GM19372 (cell line): ENCODE measurements at regions not wholly inside any gene's neighbourhood (a gene's known extent, or its start where the extent isn't known, plus 50 kb on each side); places are given as distances from the start of the nearest gene placed in this dataset.
A peak's percentile ranks its signal among the peaks of the same experiment; 100 is the strongest.

ENCODE experiments used
- ATAC-seq: cut with Tn5 transposase; IDR thresholded peaks from one replicate; pipeline ENCODE4 v1.9.1; 2021; ENCODE audit warnings: mild to moderate bottlenecking, low read depth, moderate library complexity; ENCODE audit not compliant: unreplicated experiment

GRCh38 chr4:23219779-23220408 lies 527.2 kb downstream of the GBA3 start:
- no peak for ATAC-seq

GRCh38 chr4:23213198-23213597 lies 520.5 kb downstream of the GBA3 start:
- ATAC-seq = no peak

GRCh38 chr4:23212558-23212957 lies 519.8 kb downstream of the GBA3 start:
- no peak for ATAC-seq

- no peak for ATAC-seq
Measured at GRCh38 chr4:23207059-23207458, 514.3 kb downstream of the GBA3 start.

GRCh38 chr4:23202712-23203247 lies 510.0 kb downstream of the GBA3 start:
- no peak for ATAC-seq

- no peak for ATAC-seq
Measured at GRCh38 chr4:23194751-23195150, 502.0 kb downstream of the GBA3 start.

GRCh38 chr4:23174179-23174578 lies 481.4 kb downstream of the GBA3 start:
- no peak for ATAC-seq

- ATAC-seq = no peak
Measured at GRCh38 chr4:23171976-23172375, 479.2 kb downstream of the GBA3 start.

GRCh38 chr4:23169608-23170311 lies 477.0 kb downstream of the GBA3 start:
- ATAC-seq = no peak

GRCh38 chr4:23166919-23167318 lies 474.2 kb downstream of the GBA3 start:
- no peak for ATAC-seq

GRCh38 chr4:23166407-23166806 lies 473.7 kb downstream of the GBA3 start:
- ATAC-seq = no peak

GRCh38 chr4:23165669-23166068 lies 472.9 kb downstream of the GBA3 start:
- no peak for ATAC-seq

GRCh38 chr4:23163647-23164436 lies 471.1 kb downstream of the GBA3 start:
- ATAC-seq = no peak

- ATAC-seq = no peak
Measured at GRCh38 chr4:23162275-23162674, 469.5 kb downstream of the GBA3 start.

GRCh38 chr4:23161787-23162186 lies 469.1 kb downstream of the GBA3 start:
- ATAC-seq = no peak

- no peak for ATAC-seq
Measured at GRCh38 chr4:23153076-23153475, 460.3 kb downstream of the GBA3 start.

- ATAC-seq = no peak
Measured at GRCh38 chr4:23149815-23150214, 457.1 kb downstream of the GBA3 start.

- ATAC-seq = no peak
Measured at GRCh38 chr4:23144707-23145106, 452.0 kb downstream of the GBA3 start.

- ATAC-seq = peak; percentile 60
Measured at GRCh38 chr4:23135792-23136645, 443.3 kb downstream of the GBA3 start.

GRCh38 chr4:23134331-23134730 lies 441.6 kb downstream of the GBA3 start:
- ATAC-seq = no peak
